Suprapubic skin (tissue), 4 donors: ENCODE measurements at regions not wholly inside any gene's neighbourhood (a gene's known extent, or its start where the extent isn't known, plus 50 kb on each side); places are given as distances from the start of the nearest gene placed in this dataset.

Experiments
- DNase-seq, 2 donors: peaks; one replicate each; pipeline ENCODE4 v3.0.0-alpha.2; 2019; ENCODE audit warnings: low spot score in 2 of 2
- H3K27ac ChIP-seq: fragments of 200-600 bp; sonication (generic); one replicate; pipeline ENCODE4 v1.5.1; 2019
- H3K27me3 ChIP-seq: fragments of 200-600 bp; sonication (generic); one replicate; pipeline ENCODE4 v1.5.1; 2019
- H3K36me3 ChIP-seq: fragments of 200-600 bp; sonication (generic); one replicate; pipeline ENCODE4 v1.5.1; 2019
- H3K4me1 ChIP-seq: fragments of 200-600 bp; sonication (generic); one replicate; pipeline ENCODE4 v1.5.1; 2019
- H3K4me3 ChIP-seq: fragments of 200-600 bp; sonication (generic); one replicate; pipeline ENCODE4 v1.5.1; 2019; ENCODE audit warnings: mild to moderate bottlenecking
- H3K9me3 ChIP-seq: fragments of 200-600 bp; sonication (generic); one replicate; pipeline ENCODE4 v1.5.1; 2019
- EP300 ChIP-seq: sonication (generic); formaldehyde crosslinking; IDR thresholded peaks from one replicate; pipeline ENCODE4 v1.6.1; 2017; ENCODE audit warnings: antibody characterized with exemption
- POLR2A ChIP-seq, 2 donors: fragments of 450-650 bp; IDR thresholded peaks; one replicate each; pipeline ENCODE4 v1.6.1; 2017; ENCODE audit warnings: antibody characterized with exemption in 2 of 2, mild to moderate bottlenecking in 2 of 2, moderate library complexity in 2 of 2
- POLR2AphosphoS5 ChIP-seq, 3 donors: sonication (generic); formaldehyde crosslinking; IDR thresholded peaks; one replicate each; pipeline ENCODE4 v1.6.1; 2017; ENCODE audit warnings: antibody characterized with exemption in 3 of 3
- WGBS: methylation state at CpG from one replicate; pipeline ENCODE4 v1.1.5; 2018; 5-methylcytosine and 5-hydroxymethylcytosine counted together
- TF ChIP-seq, protein P1 (sequence below), 2 donors: fragments of 200-600 bp in 1 of 2; fragments of 450-650 bp in 1 of 2; sonication (generic) in 1 of 2; IDR thresholded peaks; one replicate each; pipeline ENCODE4 v1.5.1; 2016 to 2019; ENCODE audit warnings: antibody characterized with exemption in 2 of 2, mild to moderate bottlenecking in 1 of 2, moderate library complexity in 1 of 2

GRCh38 chr7:79734181-79734580 is 280.7 kb upstream of the MAGI2 start:
- no peak overlapping the region for H3K27ac ChIP-seq
- no peak for TF ChIP-seq POLR2A (IDR thresholded peaks at IDR 0.05)
- TF ChIP-seq EP300, result no peak
- no peak for TF ChIP-seq POLR2AphosphoS5 (IDR thresholded peaks at IDR 0.05)
- TF ChIP-seq, protein P1, sequence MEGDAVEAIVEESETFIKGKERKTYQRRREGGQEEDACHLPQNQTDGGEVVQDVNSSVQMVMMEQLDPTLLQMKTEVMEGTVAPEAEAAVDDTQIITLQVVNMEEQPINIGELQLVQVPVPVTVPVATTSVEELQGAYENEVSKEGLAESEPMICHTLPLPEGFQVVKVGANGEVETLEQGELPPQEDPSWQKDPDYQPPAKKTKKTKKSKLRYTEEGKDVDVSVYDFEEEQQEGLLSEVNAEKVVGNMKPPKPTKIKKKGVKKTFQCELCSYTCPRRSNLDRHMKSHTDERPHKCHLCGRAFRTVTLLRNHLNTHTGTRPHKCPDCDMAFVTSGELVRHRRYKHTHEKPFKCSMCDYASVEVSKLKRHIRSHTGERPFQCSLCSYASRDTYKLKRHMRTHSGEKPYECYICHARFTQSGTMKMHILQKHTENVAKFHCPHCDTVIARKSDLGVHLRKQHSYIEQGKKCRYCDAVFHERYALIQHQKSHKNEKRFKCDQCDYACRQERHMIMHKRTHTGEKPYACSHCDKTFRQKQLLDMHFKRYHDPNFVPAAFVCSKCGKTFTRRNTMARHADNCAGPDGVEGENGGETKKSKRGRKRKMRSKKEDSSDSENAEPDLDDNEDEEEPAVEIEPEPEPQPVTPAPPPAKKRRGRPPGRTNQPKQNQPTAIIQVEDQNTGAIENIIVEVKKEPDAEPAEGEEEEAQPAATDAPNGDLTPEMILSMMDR (IDR thresholded peaks at IDR 0.05), result no peak
- H3K36me3 ChIP-seq, result no peaks in the 10 kb centered on the region

GRCh38 chr7:79732535-79732934 is 279.1 kb upstream of the MAGI2 start:
- no peaks in the 10 kb centered on the region for H3K27me3 ChIP-seq
- no peaks in the 10 kb centered on the region for H3K4me1 ChIP-seq
- H3K36me3 ChIP-seq, result no peaks in the 10 kb centered on the region
- TF ChIP-seq POLR2AphosphoS5 (IDR thresholded peaks at IDR 0.05), result no peak
- TF ChIP-seq, protein P1 (IDR thresholded peaks at IDR 0.05), result no peak
- TF ChIP-seq EP300, result no peak
- no peak for TF ChIP-seq POLR2A (IDR thresholded peaks at IDR 0.05)
- H3K4me3 ChIP-seq, result no peak overlapping the region
- peaks cover 13% of the 10 kb centered on the region for H3K9me3 ChIP-seq
- DNase-seq, result no peak
- H3K27ac ChIP-seq, result no peak overlapping the region
- WGBS, result 80% methylated on average over 2 of the region's 2 CpGs

More at GRCh38 chr7:79734181-79734580, 280.7 kb upstream of the MAGI2 start:
- no peak for DNase-seq
- H3K27me3 ChIP-seq, result no peaks in the 10 kb centered on the region
- peaks cover 13% of the 10 kb centered on the region for H3K9me3 ChIP-seq
- no peaks in the 10 kb centered on the region for H3K4me1 ChIP-seq
- no peak overlapping the region for H3K4me3 ChIP-seq

DNA sequence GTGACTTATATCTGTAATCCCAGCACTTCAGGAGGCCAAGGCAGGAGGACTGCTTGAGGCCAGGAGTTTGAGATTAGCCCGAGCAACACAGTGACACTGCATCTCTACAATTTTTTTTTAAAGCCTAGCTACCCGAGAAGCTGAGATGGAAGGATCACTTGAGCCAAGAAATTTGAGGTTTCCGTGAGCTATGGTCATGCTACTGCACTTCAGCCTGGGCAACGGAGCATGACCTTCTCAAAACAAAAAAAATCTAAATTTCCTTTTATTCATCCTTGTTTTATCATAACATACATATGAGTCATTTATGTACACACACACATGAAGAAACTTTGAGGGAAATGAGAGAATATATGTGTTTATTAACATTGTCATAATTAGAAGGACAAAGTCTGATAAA is 277.5 kb upstream of the MAGI2 start:
- no peak for DNase-seq
- Histone ChIP-seq H3K36me3 (no peaks in the 10 kb centered on the region), H3K27ac (no peak overlapping the region), H3K4me3 (no peak overlapping the region), H3K27me3 (no peaks in the 10 kb centered on the region), H3K4me1 (no peaks in the 10 kb centered on the region), H3K9me3 (peaks cover 13% of the 10 kb centered on the region)
- WGBS, result 83% methylated on average over 4 of the region's 4 CpGs
- TF ChIP-seq POLR2A (IDR thresholded peaks at IDR 0.05) (no peak), EP300 (no peak), POLR2AphosphoS5 (IDR thresholded peaks at IDR 0.05) (no peak)
- TF ChIP-seq, protein P1 (IDR thresholded peaks at IDR 0.05), result no peak

DNA sequence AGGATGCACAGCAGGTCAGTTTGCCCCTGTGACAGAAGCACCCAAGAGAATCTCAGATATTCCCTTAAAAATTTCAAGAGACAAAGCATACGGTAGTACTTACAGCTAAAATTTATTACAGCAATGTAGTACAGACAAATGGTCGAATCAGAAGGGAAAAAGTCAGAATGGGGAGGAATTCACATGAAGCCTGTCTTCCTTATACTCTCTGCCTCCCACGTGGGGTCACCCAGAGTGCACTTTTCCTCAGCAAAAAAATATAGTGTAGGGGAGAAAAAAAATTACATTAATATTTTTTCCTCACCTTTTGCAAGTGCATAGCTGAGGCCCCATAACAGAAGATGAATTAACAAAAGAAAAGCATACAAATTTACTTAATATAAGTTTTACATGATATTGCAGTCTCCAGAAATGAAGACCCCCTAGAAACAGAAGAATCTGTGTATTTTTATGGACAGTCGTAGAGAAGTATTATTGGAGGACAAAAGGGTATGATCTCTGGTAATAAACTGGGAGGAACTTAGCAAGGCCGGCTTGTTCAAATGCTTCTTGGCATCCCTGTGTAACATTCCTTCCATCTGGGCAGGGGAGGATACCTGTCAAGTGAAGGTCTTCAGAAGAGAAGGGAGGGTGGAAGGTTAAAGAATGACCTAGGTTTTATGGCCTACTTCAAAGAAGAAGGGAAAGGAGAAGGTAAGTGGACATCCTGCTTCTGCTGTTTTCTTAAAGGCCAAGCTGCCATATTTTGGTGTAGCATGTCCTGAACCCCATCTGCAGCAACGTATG is 270.6 kb upstream of the MAGI2 start:
- no peak for DNase-seq
- Histone ChIP-seq H3K36me3 (no peaks in the 10 kb centered on the region), H3K4me3 (no peak overlapping the region), H3K27ac (no peak overlapping the region), H3K4me1 (no peaks in the 10 kb centered on the region), H3K9me3 (no peaks in the 10 kb centered on the region), H3K27me3 (no peaks in the 10 kb centered on the region)
- TF ChIP-seq POLR2AphosphoS5 (IDR thresholded peaks at IDR 0.05) (no peak), EP300 (no peak), POLR2A (IDR thresholded peaks at IDR 0.05) (no peak)
- TF ChIP-seq, protein P1 (IDR thresholded peaks at IDR 0.05), result no peak
- WGBS, result 46% methylated on average over 6 of the region's 6 CpGs

- no peaks in the 10 kb centered on the region for H3K36me3 ChIP-seq
- H3K9me3 ChIP-seq, result no peaks in the 10 kb centered on the region
- H3K27me3 ChIP-seq, result no peaks in the 10 kb centered on the region
- DNase-seq, result no peak
- TF ChIP-seq POLR2A (IDR thresholded peaks at IDR 0.05), result no peak
- TF ChIP-seq, protein P1 (IDR thresholded peaks at IDR 0.05), result no peak
- no peak for TF ChIP-seq POLR2AphosphoS5 (IDR thresholded peaks at IDR 0.05)
- TF ChIP-seq EP300, result no peak
- no peaks in the 10 kb centered on the region for H3K4me1 ChIP-seq
- H3K4me3 ChIP-seq, result no peak overlapping the region
- H3K27ac ChIP-seq, result no peak overlapping the region
Measured at GRCh38 chr7:79722217-79722616, 268.8 kb upstream of the MAGI2 start.
